DMS153 (cell line): ENCODE measurements at regions not wholly inside any gene's neighbourhood (a gene's known extent, or its start where the extent isn't known, plus 50 kb on each side); places are given as distances from the start of the nearest gene placed in this dataset.
"Not testable (repeated sequence)": the region's sequence is repeated elsewhere in the genome, so short reads cannot be mapped to it uniquely, and the experiment has no call there.

Source experiments
- DNase-seq: peaks from one replicate; lab custom pipeline; 2025; lab: John Stamatoyannopoulos, UW

GRCh38 chr2:175755656-175756386 lies 246.2 kb downstream of the LNPK start:
- DNase-seq, result no peak

- DNase-seq, result no peak
Observed at GRCh38 chr2:175755169-175755568, 246.9 kb downstream of the LNPK start.

GRCh38 chr2:175750195-175750594 lies 251.9 kb downstream of the LNPK start:
- no peak for DNase-seq

GRCh38 chr2:175745911-175746310 lies 256.2 kb downstream of the LNPK start:
- DNase-seq, result no peak

GRCh38 chr2:175744000-175744399 lies 258.1 kb downstream of the LNPK start:
- no peak for DNase-seq

DNA sequence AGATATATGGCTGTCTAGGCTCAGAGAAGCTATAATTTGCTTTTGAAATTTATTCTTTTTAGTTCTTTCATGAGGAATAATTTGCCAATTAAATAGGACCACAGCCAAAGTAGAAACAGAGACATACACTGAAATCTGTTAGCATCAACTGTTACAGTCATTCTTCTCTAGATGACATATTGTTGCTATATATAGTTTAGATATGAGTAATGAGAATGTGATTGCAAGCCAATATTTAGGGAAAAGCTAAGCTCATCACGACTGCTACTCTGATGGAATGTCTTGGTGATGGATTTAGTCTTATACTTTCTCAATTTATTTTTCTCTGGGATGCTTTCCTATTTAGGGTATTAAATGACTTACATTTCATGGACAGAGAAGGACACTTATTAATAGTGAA lies 259.1 kb downstream of the LNPK start:
- DNase-seq, result no peak

DNA sequence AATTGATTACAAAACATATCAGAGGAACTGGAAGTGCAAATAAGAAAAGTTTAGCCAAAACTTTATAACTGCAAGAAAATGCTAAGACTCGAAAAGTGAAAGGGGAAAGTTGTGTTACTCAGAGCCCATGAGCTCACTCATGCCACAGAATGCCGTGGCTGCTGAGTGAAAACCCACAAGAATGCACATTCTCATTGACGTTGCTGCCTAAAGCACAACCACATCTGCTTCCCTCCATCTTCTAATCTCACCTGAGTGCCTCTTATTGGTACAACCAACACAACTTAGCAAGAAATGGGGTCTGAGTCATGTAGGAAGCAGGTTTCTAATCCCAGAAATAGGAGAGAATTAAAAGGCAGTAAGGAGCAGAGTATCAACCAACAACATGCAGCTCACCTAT lies 259.7 kb downstream of the LNPK start:
- no peak for DNase-seq

GRCh38 chr2:175741164-175741563 lies 260.9 kb downstream of the LNPK start:
- no peak for DNase-seq

- no peak for DNase-seq
Observed at GRCh38 chr2:175737722-175738361, 264.2 kb downstream of the LNPK start.

DNA sequence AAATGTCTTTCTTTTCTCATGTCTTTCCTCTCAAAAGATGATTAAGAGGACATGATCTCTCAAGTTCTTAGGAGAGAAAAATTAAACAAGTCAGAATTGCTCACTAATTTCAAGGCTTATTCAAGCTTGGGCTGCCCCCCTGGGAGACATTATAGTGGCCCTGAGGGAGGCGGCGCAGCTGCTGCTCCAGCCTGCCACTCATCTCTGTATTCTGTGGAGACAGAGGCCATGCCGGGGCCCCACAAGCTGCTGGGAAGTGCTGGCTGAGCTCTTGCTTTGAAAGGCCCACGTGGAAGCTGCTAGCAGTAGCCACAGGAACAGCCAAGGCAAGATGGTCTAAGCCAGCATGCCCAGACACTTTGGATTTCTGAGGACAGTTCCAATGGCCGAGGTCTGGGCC lies 267.4 kb downstream of the LNPK start:
- no peak for DNase-seq

- DNase-seq, result no peak
Observed at GRCh38 chr2:175732531-175732930, 269.5 kb downstream of the LNPK start.

GRCh38 chr2:175730050-175730449 lies 272.0 kb downstream of the LNPK start:
- no peak for DNase-seq

GRCh38 chr2:175729049-175729706 lies 272.9 kb downstream of the LNPK start:
- no peak for DNase-seq

GRCh38 chr2:175728032-175728431 lies 274.0 kb downstream of the LNPK start:
- no peak for DNase-seq

GRCh38 chr2:175726223-175726622 lies 275.8 kb downstream of the LNPK start:
- no peak for DNase-seq

DNA sequence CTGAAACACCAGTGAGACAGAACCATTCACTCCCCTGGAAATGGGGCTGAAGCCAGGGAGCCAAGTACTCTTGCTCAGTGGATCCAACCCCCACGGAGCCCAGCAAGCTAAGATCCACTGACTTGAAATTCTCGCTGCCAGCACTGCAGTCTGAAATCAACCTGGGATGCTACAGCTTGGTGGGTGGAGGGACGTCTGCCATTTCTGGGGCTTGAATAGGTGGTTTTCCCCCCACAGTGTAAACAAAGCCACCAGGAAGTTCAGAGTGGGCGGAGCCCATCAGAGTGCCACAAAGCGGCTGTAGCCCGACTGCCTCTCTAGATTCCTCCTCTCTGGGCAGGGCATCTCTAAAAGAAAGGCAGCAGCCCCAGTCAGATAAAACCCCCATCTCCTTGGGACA lies 292.8 kb downstream of the LNPK start:
- no peak for DNase-seq

GRCh38 chr2:175707322-175707721 lies 294.7 kb downstream of the LNPK start:
- no peak for DNase-seq

DNA sequence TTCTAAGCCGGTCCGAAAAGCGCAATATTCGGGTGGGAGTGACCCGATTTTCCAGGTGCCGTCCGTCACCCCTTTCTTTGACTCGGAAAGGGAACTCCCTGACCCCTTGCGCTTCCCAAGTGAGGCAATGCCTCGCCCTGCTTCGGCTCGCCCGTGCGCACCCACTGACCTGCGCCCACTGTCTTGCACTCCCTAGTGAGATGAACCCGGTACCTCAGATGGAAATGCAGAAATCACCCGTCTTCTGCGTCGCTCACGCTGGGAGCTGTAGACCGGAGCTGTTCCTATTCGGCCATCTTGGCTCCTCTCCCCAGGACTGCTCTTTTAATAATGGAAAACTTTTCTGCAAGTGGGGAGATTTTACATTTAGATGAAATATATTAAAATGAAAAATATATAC lies 297.5 kb downstream of the LNPK start:
- DNase-seq, result not testable (repeated sequence)

DNA sequence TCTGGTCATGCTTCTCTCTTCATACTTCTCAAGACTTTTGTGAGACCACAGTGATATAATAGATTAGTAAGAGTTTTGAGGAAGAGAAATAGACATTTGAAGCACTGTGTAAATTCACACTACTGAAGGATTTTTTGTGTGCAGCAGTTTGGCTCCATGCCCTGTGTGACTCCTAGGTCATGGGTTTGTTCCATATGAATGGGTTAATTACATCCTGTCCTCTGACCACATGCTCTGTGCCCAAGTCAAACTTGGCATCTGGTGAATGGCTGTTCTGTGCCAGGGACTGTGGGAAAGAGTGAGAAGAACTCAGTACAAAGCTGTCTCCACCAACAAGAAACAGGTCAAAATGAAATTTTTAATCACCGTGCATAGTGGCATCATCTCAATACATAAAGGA lies 304.0 kb downstream of the LNPK start:
- peak; percentile 33 for DNase-seq

GRCh38 chr2:175690113-175690837 lies 311.8 kb downstream of the LNPK start:
- DNase-seq, result peak; percentile 61

DNA sequence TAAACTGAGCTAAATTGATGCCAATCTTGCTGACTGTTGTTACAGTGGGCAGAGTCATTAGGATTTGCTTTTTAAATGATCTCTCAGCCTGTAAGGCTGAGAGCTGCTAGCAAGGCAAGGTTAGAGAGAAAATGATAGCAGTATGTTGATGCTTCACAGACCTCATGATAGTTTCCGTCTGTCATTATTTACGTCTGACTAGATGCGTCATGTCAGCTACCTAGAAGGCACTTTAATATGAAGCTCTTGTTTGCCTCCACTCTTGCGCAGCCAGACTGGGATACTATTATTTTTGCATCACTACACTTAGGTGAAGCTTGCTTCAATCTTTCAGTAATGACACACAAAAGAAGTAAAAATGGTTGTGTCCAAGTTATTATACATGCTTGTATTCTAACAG lies 313.8 kb downstream of the LNPK start:
- DNase-seq, result no peak

GRCh38 chr2:175687465-175687864 lies 314.6 kb downstream of the LNPK start:
- no peak for DNase-seq

DNA sequence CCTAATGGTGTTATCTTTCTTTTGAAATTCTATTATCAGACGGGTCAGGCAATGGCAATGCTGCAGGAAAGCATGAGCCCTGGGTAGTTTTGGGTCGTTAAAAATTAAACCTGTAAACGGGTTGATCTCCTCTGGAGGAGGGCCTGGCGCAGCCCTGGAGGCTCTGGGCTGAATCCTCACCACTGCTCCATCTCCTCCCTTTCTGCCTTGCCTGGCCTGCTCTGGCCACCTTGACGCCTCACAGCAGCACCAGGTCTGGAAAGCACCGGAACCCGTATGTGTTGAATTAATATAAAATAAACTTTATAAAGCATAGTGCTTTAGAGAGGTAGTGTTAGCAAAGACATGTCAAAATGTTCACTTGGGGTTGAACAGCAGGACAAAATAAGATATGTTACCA lies 316.1 kb downstream of the LNPK start:
- no peak for DNase-seq
